ENCODE measurements at regions not wholly inside any gene's neighbourhood (a gene's known extent, or its start where the extent isn't known, plus 50 kb on each side); places are given as distances from the start of the nearest gene placed in this dataset.

- peaks cover 9% of the 10 kb centered on the region for H3K27me3 ChIP-seq (replicated peaks)
- H3K4me3 ChIP-seq (ENCODE audit: low read depth, low read length), result no peak overlapping the region
- no peak for DNase-seq
- no peaks in the 10 kb centered on the region for H3K36me3 ChIP-seq (replicated peaks)
- in situ Hi-C loops (cut with HindIII; ENCODE audit: low pct_ligation_motif_present, low sequenced_read_pairs), result no loop called here
- H3K27ac ChIP-seq, result no peak overlapping the region
- no peak for TF ChIP-seq CTCF (IDR thresholded peaks at IDR 0.05; ENCODE audit: low read depth, low read length, missing control alignments)
Measured at GRCh38 chr2:147135376-147135775, 709.5 kb upstream of the ACVR2A start.

DNA sequence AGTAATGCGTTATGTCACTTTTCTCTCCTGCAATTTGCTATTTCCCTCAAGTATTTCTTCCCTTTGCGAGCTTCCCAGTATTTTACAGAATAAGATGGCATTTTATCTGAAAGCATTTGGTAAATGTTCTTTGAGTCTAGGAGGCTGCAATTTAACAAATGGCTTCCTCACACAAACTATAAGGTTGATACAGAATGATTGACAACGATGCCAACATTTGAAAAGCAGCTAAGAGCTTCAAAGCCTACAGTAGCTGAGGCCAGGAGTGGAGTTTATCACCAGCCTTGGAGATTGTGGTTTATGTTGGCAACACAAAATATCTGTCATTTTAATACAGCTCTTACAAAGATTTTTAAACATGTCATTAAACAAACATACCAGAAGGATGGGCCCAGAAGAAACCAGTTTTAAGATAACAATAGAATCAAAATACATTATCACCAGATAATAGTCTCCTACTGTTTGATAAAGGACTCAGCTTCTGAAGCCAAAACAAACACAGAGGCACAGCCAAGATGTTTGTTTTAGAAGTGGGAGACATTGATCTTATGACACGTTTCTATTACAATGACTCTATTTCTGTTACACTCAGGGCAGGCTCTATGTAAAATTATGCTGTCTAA is 711.4 kb upstream of the ACVR2A start:
- H3K4me3 ChIP-seq (ENCODE audit: low read depth, low read length), result no peak overlapping the region
- no peaks in the 10 kb centered on the region for H3K36me3 ChIP-seq (replicated peaks)
- peaks cover 9% of the 10 kb centered on the region for H3K27me3 ChIP-seq (replicated peaks)
- no peak overlapping the region for H3K27ac ChIP-seq
- peak; percentile 32 for DNase-seq
- no peak for TF ChIP-seq CTCF (IDR thresholded peaks at IDR 0.05; ENCODE audit: low read depth, low read length, missing control alignments)
- in situ Hi-C loops (cut with HindIII; ENCODE audit: low pct_ligation_motif_present, low sequenced_read_pairs), result no loop called here

DNA sequence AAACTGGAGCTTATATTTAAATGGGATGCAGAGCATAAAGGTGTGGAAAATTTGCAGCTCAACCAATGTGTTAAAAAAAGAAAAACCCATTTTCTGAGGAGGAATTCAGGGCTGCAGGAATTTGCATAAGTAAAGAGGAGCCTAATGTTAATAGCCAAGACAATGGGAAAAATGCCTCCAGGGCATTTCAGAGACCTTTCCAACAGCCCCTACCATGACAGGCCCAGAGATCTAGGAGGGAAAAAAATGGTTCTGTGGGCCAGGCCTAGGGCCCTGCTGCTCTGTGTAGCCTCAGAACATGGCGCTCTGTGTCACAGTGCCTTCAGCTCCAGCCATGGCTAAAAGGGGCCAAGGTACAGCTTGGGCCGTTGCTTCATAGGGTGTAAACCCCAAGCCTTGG is 719.7 kb upstream of the ACVR2A start:
- DNase-seq, result no peak
- no peak overlapping the region for H3K27ac ChIP-seq
- H3K27me3 ChIP-seq (replicated peaks), result peaks cover 1% of the 10 kb centered on the region
- in situ Hi-C loops (cut with HindIII; ENCODE audit: low pct_ligation_motif_present, low sequenced_read_pairs), result no loop called here
- H3K36me3 ChIP-seq (replicated peaks), result no peaks in the 10 kb centered on the region
- no peak for TF ChIP-seq CTCF (IDR thresholded peaks at IDR 0.05; ENCODE audit: low read depth, low read length, missing control alignments)
- no peak overlapping the region for H3K4me3 ChIP-seq (ENCODE audit: low read depth, low read length)

DNA sequence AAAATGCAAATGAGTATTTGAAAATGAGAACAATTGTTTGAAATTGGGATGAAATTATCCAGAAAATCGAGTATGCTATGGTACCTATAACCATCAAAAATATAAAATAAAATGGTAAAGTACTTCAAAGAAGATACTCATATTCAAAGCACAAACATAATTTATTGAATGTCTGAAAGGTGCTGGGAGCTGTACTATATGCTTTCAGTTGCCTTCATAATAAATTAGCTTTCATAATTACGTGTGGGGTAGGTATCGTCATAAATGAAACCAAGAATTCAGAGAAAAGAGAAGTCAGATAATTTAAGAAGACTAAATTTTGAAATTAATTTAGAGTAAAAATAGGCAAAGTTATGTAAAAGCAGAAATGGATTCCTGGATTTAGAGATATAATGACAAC is 721.9 kb upstream of the ACVR2A start:
- Histone ChIP-seq H3K4me3 (ENCODE audit: low read depth, low read length) (no peak overlapping the region), H3K36me3 (replicated peaks) (no peaks in the 10 kb centered on the region), H3K27me3 (replicated peaks) (peaks cover 1% of the 10 kb centered on the region), H3K27ac (no peak overlapping the region)
- in situ Hi-C loops (cut with HindIII; ENCODE audit: low pct_ligation_motif_present, low sequenced_read_pairs), result no loop called here
- no peak for TF ChIP-seq CTCF (IDR thresholded peaks at IDR 0.05; ENCODE audit: low read depth, low read length, missing control alignments)
- no peak for DNase-seq

GRCh38 chr2:147110962-147111361 is 733.9 kb upstream of the ACVR2A start:
- no peak overlapping the region for H3K27ac ChIP-seq
- in situ Hi-C loops (cut with HindIII; ENCODE audit: low pct_ligation_motif_present, low sequenced_read_pairs), result no loop called here
- H3K4me3 ChIP-seq (ENCODE audit: low read depth, low read length), result no peak overlapping the region
- peaks cover 2% of the 10 kb centered on the region for H3K27me3 ChIP-seq (replicated peaks)
- no peaks in the 10 kb centered on the region for H3K36me3 ChIP-seq (replicated peaks)
- DNase-seq, result no peak
- TF ChIP-seq CTCF (IDR thresholded peaks at IDR 0.05; ENCODE audit: low read depth, low read length, missing control alignments), result no peak

GRCh38 chr2:147110317-147110716 is 734.5 kb upstream of the ACVR2A start:
- in situ Hi-C loops (cut with HindIII; ENCODE audit: low pct_ligation_motif_present, low sequenced_read_pairs), result no loop called here
- TF ChIP-seq CTCF (IDR thresholded peaks at IDR 0.05; ENCODE audit: low read depth, low read length, missing control alignments), result no peak
- H3K4me3 ChIP-seq (ENCODE audit: low read depth, low read length), result no peak overlapping the region
- no peaks in the 10 kb centered on the region for H3K36me3 ChIP-seq (replicated peaks)
- peaks cover 2% of the 10 kb centered on the region for H3K27me3 ChIP-seq (replicated peaks)
- H3K27ac ChIP-seq, result no peak overlapping the region
- DNase-seq, result no peak
